Suprapubic skin (tissue), 3 donors: ENCODE measurements at regions not wholly inside any gene's neighbourhood (a gene's known extent, or its start where the extent isn't known, plus 50 kb on each side); places are given as distances from the start of the nearest gene placed in this dataset.

Experiments used
- CTCF ChIP-seq, 2 donors: fragments of 200-600 bp in 1 of 2; fragments of 450-650 bp in 1 of 2; sonication (generic) in 1 of 2; IDR thresholded peaks; one replicate each; pipeline ENCODE4 v1.5.1; 2016 to 2019; ENCODE audit warnings: antibody characterized with exemption in 2 of 2, mild to moderate bottlenecking in 1 of 2, moderate library complexity in 1 of 2
- POLR2A ChIP-seq, 2 donors: fragments of 450-650 bp; IDR thresholded peaks; one replicate each; pipeline ENCODE4 v1.6.1; 2017; ENCODE audit warnings: antibody characterized with exemption in 2 of 2, mild to moderate bottlenecking in 2 of 2, moderate library complexity in 2 of 2

- no peak for TF ChIP-seq CTCF (IDR thresholded peaks at IDR 0.05)
- TF ChIP-seq POLR2A (IDR thresholded peaks at IDR 0.05) = no peak
These were observed 471.1 kb upstream of the NWD2 start for GRCh38 chr4:36773467-36773866.
